ENCODE measurements at regions not wholly inside any gene's neighbourhood (a gene's known extent, or its start where the extent isn't known, plus 50 kb on each side); places are given as distances from the start of the nearest gene placed in this dataset.

DNA sequence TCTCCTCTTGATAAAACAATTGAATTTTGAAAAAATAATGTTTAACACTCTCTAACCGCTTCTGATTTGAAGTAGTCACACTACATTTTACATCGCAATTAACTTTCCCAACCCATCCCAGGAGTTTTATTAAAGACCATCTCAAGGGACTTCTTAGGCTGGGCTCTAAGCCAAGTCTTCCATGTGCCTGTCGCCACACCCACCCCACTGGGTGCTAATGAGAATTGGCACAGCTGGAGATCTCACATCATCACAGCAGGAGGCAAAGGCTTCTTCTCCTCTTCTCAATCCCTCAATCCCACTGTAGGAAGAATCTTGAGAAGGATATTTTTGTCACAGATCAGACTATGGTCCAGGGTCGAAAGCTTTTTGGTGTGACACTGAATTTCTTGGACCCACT, 328.9 kb downstream of the NUF2 start:
- CTCF ChIA-PET, result no interaction called here

GRCh38 chr1:163652441-163652840, 330.7 kb downstream of the NUF2 start:
- no peak overlapping the region for H3K27ac ChIP-seq (ENCODE audit: low read depth, low read length)
- no peaks in the 10 kb centered on the region for H3K9me3 ChIP-seq (ENCODE audit: control insufficient read depth, insufficient read depth, low read length)
- no peak for TF ChIP-seq CTCF (IDR thresholded peaks at IDR 0.05; ENCODE audit: low read depth, low read length)
- POLR2A ChIA-PET, result no interaction called here
- no peaks in the 10 kb centered on the region for H3K27me3 ChIP-seq (ENCODE audit: control insufficient read depth, insufficient read depth, low read length)
- DNase-seq (ENCODE audit: low read depth, low spot score), result no peak
- CTCF ChIA-PET, result no interaction called here
- H3K4me3 ChIP-seq (ENCODE audit: low read depth, low read length), result no peak overlapping the region

More for the DNA sequence above, 328.9 kb downstream of the NUF2 start:
- Histone ChIP-seq H3K27me3 (ENCODE audit: control insufficient read depth, insufficient read depth, low read length) (no peaks in the 10 kb centered on the region), H3K27ac (ENCODE audit: low read depth, low read length) (no peak overlapping the region), H3K4me3 (ENCODE audit: low read depth, low read length) (no peak overlapping the region), H3K9me3 (ENCODE audit: control insufficient read depth, insufficient read depth, low read length) (no peaks in the 10 kb centered on the region)
- no peak for TF ChIP-seq CTCF (IDR thresholded peaks at IDR 0.05; ENCODE audit: low read depth, low read length)
- no peak for DNase-seq (ENCODE audit: low read depth, low spot score)
- POLR2A ChIA-PET, result no interaction called here

- ChIA-PET POLR2A (no interaction called here), CTCF (no interaction called here)
- Histone ChIP-seq H3K9me3 (ENCODE audit: control insufficient read depth, insufficient read depth, low read length) (no peaks in the 10 kb centered on the region), H3K27ac (ENCODE audit: low read depth, low read length) (no peak overlapping the region), H3K27me3 (ENCODE audit: control insufficient read depth, insufficient read depth, low read length) (no peaks in the 10 kb centered on the region), H3K4me3 (ENCODE audit: low read depth, low read length) (no peak overlapping the region)
- DNase-seq (ENCODE audit: low read depth, low spot score), result no peak
- TF ChIP-seq CTCF (IDR thresholded peaks at IDR 0.05; ENCODE audit: low read depth, low read length), result no peak
Observed at GRCh38 chr1:163655565-163655964, 333.8 kb downstream of the NUF2 start.

DNA sequence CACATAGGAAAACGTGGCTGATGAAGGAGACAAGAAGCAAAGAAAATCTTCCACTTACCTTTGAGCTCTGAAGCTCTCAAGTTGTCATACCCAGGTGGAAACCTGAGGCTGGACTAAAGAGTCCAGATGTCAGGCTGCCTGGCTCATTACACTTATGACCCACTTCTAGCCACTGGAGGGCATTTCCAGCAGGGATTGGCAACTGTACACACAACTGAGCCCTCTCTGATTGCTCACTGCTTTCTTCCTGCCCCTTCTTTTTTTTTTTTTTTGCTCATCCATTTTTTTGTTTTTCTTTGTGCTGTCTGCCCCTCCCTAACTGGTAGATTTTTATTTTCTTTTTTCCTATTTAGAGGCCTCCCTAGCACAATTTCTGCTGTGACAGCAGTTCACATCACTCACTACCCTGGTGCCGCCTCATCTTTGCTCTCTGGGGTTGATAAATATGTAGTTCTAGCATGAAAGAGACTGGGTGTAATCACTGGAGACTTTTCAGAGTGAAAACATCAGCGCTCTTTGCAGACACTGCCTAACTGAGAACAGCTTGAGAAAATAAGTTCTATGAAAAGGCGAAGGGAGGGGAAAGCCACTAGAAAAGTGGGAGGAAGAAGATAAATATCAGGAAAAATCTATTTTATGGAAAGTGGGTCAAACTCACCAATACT, 334.5 kb downstream of the NUF2 start:
- no peak for DNase-seq (ENCODE audit: low read depth, low spot score)
- ChIA-PET CTCF (no interaction called here), POLR2A (no interaction called here)
- no peak for TF ChIP-seq CTCF (IDR thresholded peaks at IDR 0.05; ENCODE audit: low read depth, low read length)
- Histone ChIP-seq H3K27me3 (ENCODE audit: control insufficient read depth, insufficient read depth, low read length) (no peaks in the 10 kb centered on the region), H3K4me3 (ENCODE audit: low read depth, low read length) (no peak overlapping the region), H3K27ac (ENCODE audit: low read depth, low read length) (no peak overlapping the region), H3K9me3 (ENCODE audit: control insufficient read depth, insufficient read depth, low read length) (no peaks in the 10 kb centered on the region)

DNA sequence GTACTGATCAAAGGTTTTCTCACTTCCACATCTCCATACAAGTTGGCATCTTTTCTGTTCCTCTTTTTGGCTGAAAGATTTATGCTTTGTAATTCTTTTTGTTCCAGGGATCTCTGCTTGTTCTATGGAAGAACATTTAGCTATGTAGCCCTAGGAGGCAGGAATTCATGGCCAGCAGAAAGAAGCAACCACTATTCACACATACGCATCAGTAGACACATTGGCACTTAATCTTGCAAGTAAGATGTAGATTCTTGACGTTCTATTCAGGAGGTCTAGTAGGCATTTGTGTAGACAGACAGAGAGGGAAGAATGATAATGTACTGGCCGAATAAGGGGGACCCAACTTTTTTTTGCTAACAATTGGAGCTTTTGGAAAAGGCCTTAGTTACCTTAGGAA, 336.0 kb downstream of the NUF2 start:
- POLR2A ChIA-PET, result no interaction called here
- no peak overlapping the region for H3K27ac ChIP-seq (ENCODE audit: low read depth, low read length)
- H3K27me3 ChIP-seq (ENCODE audit: control insufficient read depth, insufficient read depth, low read length), result no peaks in the 10 kb centered on the region
- no peak for DNase-seq (ENCODE audit: low read depth, low spot score)
- no peak for TF ChIP-seq CTCF (IDR thresholded peaks at IDR 0.05; ENCODE audit: low read depth, low read length)
- H3K4me3 ChIP-seq (ENCODE audit: low read depth, low read length), result no peak overlapping the region
- CTCF ChIA-PET, result no interaction called here
- H3K9me3 ChIP-seq (ENCODE audit: control insufficient read depth, insufficient read depth, low read length), result no peaks in the 10 kb centered on the region
